HEK293 (cell line): ENCODE measurements at regions not wholly inside any gene's neighbourhood (a gene's known extent, or its start where the extent isn't known, plus 50 kb on each side); places are given as distances from the start of the nearest gene placed in this dataset.

Experiments used
- CTCF ChIA-PET: fragments of 350-600 bp; formaldehyde crosslinking; extraction: SDS; loops from one replicate; lab custom pipeline; 2021; ENCODE audit warnings: antibody characterized with exemption; lab: Yijun Ruan, JAX
- POLR2A ChIA-PET: fragments of 300-600 bp; formaldehyde crosslinking; extraction: SDS; loops from one replicate; lab custom pipeline; 2020; ENCODE audit warnings: antibody characterized with exemption, inconsistent platforms; lab: Yijun Ruan, JAX
- H3K27ac ChIP-seq: fragments of 200-500 bp; sonication (Bioruptor generic); 2 replicates; pipeline ENCODE4 v1.5.1; 2014; ENCODE audit warnings: low read depth, low read length, control low read depth, inconsistent platforms; ENCODE audit errors: extremely low read depth
- H3K36me3 ChIP-seq, 2 experiments: fragments of 200-500 bp in 1 of 2; sonication (Bioruptor generic) in 1 of 2; 1 replicate in 1 of 2; 2 replicates in 1 of 2; pipeline ENCODE4 v1.5.1; 2014 to 2017; ENCODE audit warnings: inconsistent platforms in 2 of 2, low read length in 2 of 2; ENCODE audit not compliant: control insufficient read depth in 2 of 2, insufficient read depth in 1 of 2
- H3K4me1 ChIP-seq: fragments of 200-500 bp; sonication (Bioruptor generic); 2 replicates; pipeline ENCODE4 v1.5.1; 2014; ENCODE audit warnings: mild to moderate bottlenecking, low read length, inconsistent platforms; ENCODE audit not compliant: control insufficient read depth, insufficient read depth
- H3K4me3 ChIP-seq: 2 replicates; pipeline ENCODE4 v1.5.1; 2011; ENCODE audit warnings: low read depth, mild to moderate bottlenecking, control low read depth, low read length, moderate library complexity
- H3K9me3 ChIP-seq: fragments of 200-500 bp; sonication (Bioruptor generic); 2 replicates; pipeline ENCODE4 v1.5.1; 2014; ENCODE audit warnings: low read depth, low read length, inconsistent platforms; ENCODE audit not compliant: control insufficient read depth, insufficient read depth
- ELK4 ChIP-seq: IDR thresholded peaks from 2 replicates; pipeline ENCODE4 v1.6.1; 2011; ENCODE audit warnings: mild to moderate bottlenecking, low read depth, low read length, borderline replicate concordance
- GLI2 ChIP-seq: fragments of 450-650 bp; formaldehyde crosslinking; IDR thresholded peaks from 2 replicates; pipeline ENCODE4; 2017; ENCODE audit warnings: missing biosample characterization, missing genetic modification characterization, low read depth, borderline replicate concordance
- HOXA7 ChIP-seq: sonication (generic); formaldehyde crosslinking; IDR thresholded peaks from 2 replicates; pipeline ENCODE4 v1.8.1; 2022; ENCODE audit warnings: missing genetic modification reagents, borderline replicate concordance
- KLF17 ChIP-seq: fragments of 450-650 bp; formaldehyde crosslinking; IDR thresholded peaks from 2 replicates; pipeline ENCODE4 v1.5.1; 2016; ENCODE audit warnings: missing biosample characterization, missing genetic modification characterization
- PBX3 ChIP-seq: sonication (generic); formaldehyde crosslinking; IDR thresholded peaks from 2 replicates; pipeline ENCODE4 v1.8.1; 2022; ENCODE audit warnings: mild to moderate bottlenecking, moderate library complexity, missing genetic modification reagents
- PRDM1 ChIP-seq: fragments of 450-650 bp; formaldehyde crosslinking; IDR thresholded peaks from 2 replicates; pipeline ENCODE4; 2016; ENCODE audit warnings: missing biosample characterization, missing genetic modification characterization
- RBAK ChIP-seq: fragments of 450-650 bp; formaldehyde crosslinking; IDR thresholded peaks from 2 replicates; pipeline ENCODE4 v1.5.1; 2016; ENCODE audit warnings: missing biosample characterization, missing genetic modification characterization
- SP2 ChIP-seq: fragments of 450-650 bp; formaldehyde crosslinking; IDR thresholded peaks from 2 replicates; pipeline ENCODE4 v1.5.1; 2016; ENCODE audit warnings: missing biosample characterization, missing genetic modification characterization
- ZNF112 ChIP-seq: fragments of 450-650 bp; formaldehyde crosslinking; IDR thresholded peaks from 2 replicates; pipeline ENCODE4 v1.5.0; 2017; ENCODE audit warnings: missing biosample characterization, missing genetic modification characterization
- ZNF114 ChIP-seq: fragments of 450-650 bp; formaldehyde crosslinking; IDR thresholded peaks from 2 replicates; pipeline ENCODE4 v1.5.0; 2017; ENCODE audit warnings: missing biosample characterization, missing genetic modification characterization
- ZNF121 ChIP-seq: fragments of 450-650 bp; formaldehyde crosslinking; IDR thresholded peaks from 2 replicates; pipeline ENCODE4 v1.5.1; 2016; ENCODE audit warnings: missing biosample characterization, missing genetic modification characterization
- ZNF132 ChIP-seq: fragments of 450-650 bp; formaldehyde crosslinking; IDR thresholded peaks from 2 replicates; pipeline ENCODE4 v1.5.1; 2017; ENCODE audit warnings: missing biosample characterization, missing genetic modification characterization, borderline replicate concordance
- ZNF133 ChIP-seq: fragments of 450-650 bp; formaldehyde crosslinking; IDR thresholded peaks from 2 replicates; pipeline ENCODE4 v1.5.1; 2016; ENCODE audit warnings: missing biosample characterization, missing genetic modification characterization
- ZNF169 ChIP-seq: fragments of 450-650 bp; formaldehyde crosslinking; IDR thresholded peaks from 2 replicates; pipeline ENCODE4 v1.5.1; 2016; ENCODE audit warnings: missing biosample characterization, missing genetic modification characterization
- ZNF174 ChIP-seq: fragments of 450-650 bp; formaldehyde crosslinking; IDR thresholded peaks from 2 replicates; pipeline ENCODE4 v1.5.0; 2017; ENCODE audit warnings: missing biosample characterization, mild to moderate bottlenecking, missing genetic modification characterization
- ZNF175 ChIP-seq: fragments of 450-650 bp; formaldehyde crosslinking; IDR thresholded peaks from 2 replicates; pipeline ENCODE4 v1.5.1; 2016; ENCODE audit warnings: missing biosample characterization, missing genetic modification characterization
- ZNF19 ChIP-seq: fragments of 450-650 bp; formaldehyde crosslinking; IDR thresholded peaks from 2 replicates; pipeline ENCODE4; 2016; ENCODE audit warnings: missing biosample characterization, missing genetic modification characterization, low read depth
- ZNF239 ChIP-seq: fragments of 450-650 bp; formaldehyde crosslinking; IDR thresholded peaks from 2 replicates; pipeline ENCODE4 v1.5.1; 2016; ENCODE audit warnings: missing biosample characterization, missing genetic modification characterization
- ZNF311 ChIP-seq: fragments of 450-650 bp; formaldehyde crosslinking; IDR thresholded peaks from 2 replicates; pipeline ENCODE4 v1.5.1; 2017; ENCODE audit warnings: missing biosample characterization, missing genetic modification characterization, borderline replicate concordance
- ZNF398 ChIP-seq: fragments of 450-650 bp; formaldehyde crosslinking; IDR thresholded peaks from 2 replicates; pipeline ENCODE4 v1.5.1; 2017; ENCODE audit warnings: missing biosample characterization, missing genetic modification characterization
- ZNF404 ChIP-seq: fragments of 450-650 bp; formaldehyde crosslinking; IDR thresholded peaks from 2 replicates; pipeline ENCODE4 v1.5.1; 2017; ENCODE audit warnings: missing biosample characterization, missing genetic modification characterization
- ZNF624 ChIP-seq: fragments of 450-650 bp; formaldehyde crosslinking; IDR thresholded peaks from 2 replicates; pipeline ENCODE4 v1.5.1; 2017; ENCODE audit warnings: missing biosample characterization, missing genetic modification characterization
- ZSCAN5A ChIP-seq: fragments of 450-650 bp; formaldehyde crosslinking; IDR thresholded peaks from 2 replicates; pipeline ENCODE4 v1.5.1; 2016; ENCODE audit warnings: missing biosample characterization, missing genetic modification characterization
- TF ChIP-seq, protein P1 (sequence below): fragments of 450-650 bp; IDR thresholded peaks from 2 replicates; pipeline ENCODE4 v1.5.1; 2018; ENCODE audit warnings: missing biosample characterization, missing genetic modification characterization
- TF ChIP-seq, protein P2 (sequence below): fragments of 450-650 bp; formaldehyde crosslinking; IDR thresholded peaks from 2 replicates; pipeline ENCODE4 v1.5.1; 2016; ENCODE audit warnings: missing biosample characterization, missing genetic modification characterization, borderline replicate concordance
- TF ChIP-seq, protein P3 (sequence below): fragments of 450-650 bp; formaldehyde crosslinking; IDR thresholded peaks from 2 replicates; pipeline ENCODE4 v1.5.1; 2016; ENCODE audit warnings: missing biosample characterization, missing genetic modification characterization

GRCh38 chr18:65942854-65943253 is 192.0 kb downstream of the CDH7 start (continued):
- TF ChIP-seq, protein P1, sequence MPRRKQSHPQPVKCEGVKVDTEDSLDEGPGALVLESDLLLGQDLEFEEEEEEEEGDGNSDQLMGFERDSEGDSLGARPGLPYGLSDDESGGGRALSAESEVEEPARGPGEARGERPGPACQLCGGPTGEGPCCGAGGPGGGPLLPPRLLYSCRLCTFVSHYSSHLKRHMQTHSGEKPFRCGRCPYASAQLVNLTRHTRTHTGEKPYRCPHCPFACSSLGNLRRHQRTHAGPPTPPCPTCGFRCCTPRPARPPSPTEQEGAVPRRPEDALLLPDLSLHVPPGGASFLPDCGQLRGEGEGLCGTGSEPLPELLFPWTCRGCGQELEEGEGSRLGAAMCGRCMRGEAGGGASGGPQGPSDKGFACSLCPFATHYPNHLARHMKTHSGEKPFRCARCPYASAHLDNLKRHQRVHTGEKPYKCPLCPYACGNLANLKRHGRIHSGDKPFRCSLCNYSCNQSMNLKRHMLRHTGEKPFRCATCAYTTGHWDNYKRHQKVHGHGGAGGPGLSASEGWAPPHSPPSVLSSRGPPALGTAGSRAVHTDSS (tag by site-specific recombination) = no peak
- TF ChIP-seq ZNF133 (tag by site-specific recombination) (no peak), ZNF114 (tag by site-specific recombination) (no peak), ZNF404 (no peak), ZNF239 (tag by site-specific recombination) (no peak), ZNF19 (no peak), GLI2 (tag by site-specific recombination) (no peak)
- TF ChIP-seq, protein P2, sequence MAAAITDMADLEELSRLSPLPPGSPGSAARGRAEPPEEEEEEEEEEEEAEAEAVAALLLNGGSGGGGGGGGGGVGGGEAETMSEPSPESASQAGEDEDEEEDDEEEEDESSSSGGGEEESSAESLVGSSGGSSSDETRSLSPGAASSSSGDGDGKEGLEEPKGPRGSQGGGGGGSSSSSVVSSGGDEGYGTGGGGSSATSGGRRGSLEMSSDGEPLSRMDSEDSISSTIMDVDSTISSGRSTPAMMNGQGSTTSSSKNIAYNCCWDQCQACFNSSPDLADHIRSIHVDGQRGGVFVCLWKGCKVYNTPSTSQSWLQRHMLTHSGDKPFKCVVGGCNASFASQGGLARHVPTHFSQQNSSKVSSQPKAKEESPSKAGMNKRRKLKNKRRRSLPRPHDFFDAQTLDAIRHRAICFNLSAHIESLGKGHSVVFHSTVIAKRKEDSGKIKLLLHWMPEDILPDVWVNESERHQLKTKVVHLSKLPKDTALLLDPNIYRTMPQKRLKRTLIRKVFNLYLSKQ = no peak

DNA sequence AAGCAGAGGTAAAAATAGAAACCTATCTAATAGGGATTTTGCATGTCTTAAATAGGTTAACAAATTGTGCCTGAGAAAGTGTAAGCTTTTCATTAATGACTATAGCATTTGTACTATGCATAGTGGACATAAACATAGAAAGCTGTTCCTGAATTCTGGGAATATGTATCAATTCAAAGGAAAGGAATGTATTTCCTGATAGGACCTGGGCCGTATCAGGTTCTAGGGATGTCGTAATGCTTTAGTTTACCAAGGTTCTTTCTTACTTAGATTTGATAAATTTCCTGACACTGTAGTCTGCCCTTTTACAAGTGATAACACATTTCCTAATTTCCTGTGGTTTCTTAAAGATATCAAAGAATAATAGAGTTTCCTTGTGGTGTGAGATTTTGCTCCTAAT is 191.3 kb downstream of the CDH7 start:
- Histone ChIP-seq H3K9me3 (no peaks in the 10 kb centered on the region), H3K4me3 (no peak overlapping the region), H3K36me3 (no peaks in the 10 kb centered on the region), H3K27ac (no peak overlapping the region), H3K4me1 (no peaks in the 10 kb centered on the region)
- TF ChIP-seq KLF17 (tag by site-specific recombination) (no peak), PBX3 (CRISPR knock-in tag) (no peak), ZNF624 (tag by site-specific recombination) (no peak), RBAK (tag by site-specific recombination) (no peak), SP2 (tag by site-specific recombination) (no peak), ZNF169 (tag by site-specific recombination) (no peak), ZNF19 (no peak), ZNF175 (tag by site-specific recombination) (no peak), ZSCAN5A (no peak), ZNF121 (tag by site-specific recombination) (no peak), PRDM1 (tag by site-specific recombination) (no peak), ZNF311 (tag by site-specific recombination) (no peak), ZNF398 (tag by site-specific recombination) (no peak), ZNF112 (no peak), ZNF239 (tag by site-specific recombination) (no peak), ZNF132 (tag by site-specific recombination) (no peak), ELK4 (no peak), HOXA7 (CRISPR knock-in tag) (no peak), ZNF174 (tag by site-specific recombination) (no peak)
- TF ChIP-seq, protein P3, sequence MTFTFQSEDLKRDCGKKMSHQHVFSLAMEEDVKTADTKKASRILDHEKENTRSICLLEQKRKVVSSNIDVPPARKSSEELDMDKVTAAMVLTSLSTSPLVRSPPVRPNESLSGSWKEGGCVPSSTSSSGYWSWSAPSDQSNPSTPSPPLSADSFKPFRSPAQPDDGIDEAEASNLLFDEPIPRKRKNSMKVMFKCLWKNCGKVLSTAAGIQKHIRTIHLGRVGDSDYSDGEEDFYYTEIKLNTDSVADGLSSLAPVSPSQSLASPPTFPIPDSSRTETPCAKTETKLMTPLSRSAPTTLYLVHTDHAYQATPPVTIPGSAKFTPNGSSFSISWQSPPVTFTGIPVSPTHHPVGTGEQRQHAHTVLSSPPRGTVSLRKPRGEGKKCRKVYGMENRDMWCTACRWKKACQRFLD (tag by site-specific recombination) = no peak
- POLR2A ChIA-PET = no interaction called here
- CTCF ChIA-PET = interaction anchor here (0.6 kb wide), 1 partner anchor 190 kb away, joined by 3 read pairs; no protein-coding TSS in a partner anchor
